ENCODE measurements at regions not wholly inside any gene's neighbourhood (a gene's known extent, or its start where the extent isn't known, plus 50 kb on each side); places are given as distances from the start of the nearest gene placed in this dataset.
"Not testable (repeated sequence)": the region's sequence is repeated elsewhere in the genome, so short reads cannot be mapped to it uniquely, and the experiment has no call there.

DNA sequence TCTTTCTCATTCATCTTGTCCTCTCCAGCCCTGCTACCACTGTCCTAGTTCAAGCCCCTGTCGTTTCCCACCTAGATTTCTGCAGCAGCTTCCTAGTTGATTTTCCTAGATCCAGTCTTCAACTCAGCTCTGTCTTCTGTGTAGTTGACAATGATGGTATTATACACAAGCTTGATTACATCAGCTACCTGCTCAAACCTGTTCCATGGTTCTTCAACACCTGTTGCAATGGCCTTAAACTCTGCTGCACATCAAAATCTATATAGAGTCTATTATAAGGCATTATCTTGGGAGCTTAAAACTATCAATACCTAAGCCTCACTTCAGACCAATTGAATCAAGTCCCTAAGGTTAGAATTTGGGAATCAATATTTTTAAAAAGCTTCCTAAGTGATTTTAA is 71.7 kb upstream of the PELI2 start:
- DNase-seq (ENCODE audit: low read depth in 2 of 2) = no peak

DNA sequence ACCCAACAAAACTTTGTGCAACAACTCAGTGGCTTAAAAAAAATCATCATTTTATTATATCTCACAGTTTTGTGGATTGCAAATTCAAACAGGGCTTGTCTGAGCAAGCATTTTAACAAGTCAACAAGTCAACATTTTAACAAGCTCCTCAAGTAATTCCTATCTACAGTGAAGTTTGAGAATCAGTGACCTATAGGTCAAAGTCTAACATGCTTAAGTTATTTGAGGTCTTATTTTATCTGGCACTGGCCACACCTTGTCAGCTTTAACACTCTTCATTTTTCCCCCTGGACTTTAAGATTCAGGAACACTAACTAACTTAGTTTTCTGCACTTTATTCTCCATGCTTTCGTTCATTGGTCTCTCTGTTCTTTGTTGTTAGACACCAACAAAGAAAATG is 71.2 kb upstream of the PELI2 start:
- DNase-seq (ENCODE audit: low read depth in 2 of 2) = no peak

- no peak for DNase-seq (ENCODE audit: low read depth in 2 of 2)
Measured at GRCh38 chr14:56049536-56049935, 68.7 kb upstream of the PELI2 start.

- DNase-seq (ENCODE audit: low read depth in 2 of 2) = no peak
Measured at GRCh38 chr14:56055511-56055910, 62.7 kb upstream of the PELI2 start.

DNA sequence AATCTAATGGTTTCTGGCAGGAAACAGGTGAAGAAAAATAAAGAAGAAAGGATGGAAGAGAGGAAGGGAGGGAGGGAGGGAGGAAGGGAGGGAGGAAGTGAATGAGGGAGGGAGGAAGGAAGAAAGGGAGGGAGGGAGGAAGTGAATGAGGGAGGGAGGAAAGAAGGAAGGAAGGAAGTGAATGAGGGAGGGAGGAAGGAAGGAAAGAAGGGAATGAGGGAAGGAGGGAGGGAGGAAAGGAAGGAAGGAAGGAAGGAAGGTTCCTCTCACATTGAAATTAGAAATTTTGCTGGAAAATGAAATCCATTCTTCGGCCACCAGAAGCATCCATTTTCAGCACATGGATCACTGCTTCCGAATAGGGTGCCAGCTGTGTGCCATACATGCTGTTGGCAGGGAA is 62.2 kb upstream of the PELI2 start:
- no peak for DNase-seq (ENCODE audit: low read depth in 2 of 2)

- no peak for DNase-seq (ENCODE audit: low read depth in 2 of 2)
Measured at GRCh38 chr14:56057071-56057741, 61.0 kb upstream of the PELI2 start.

DNA sequence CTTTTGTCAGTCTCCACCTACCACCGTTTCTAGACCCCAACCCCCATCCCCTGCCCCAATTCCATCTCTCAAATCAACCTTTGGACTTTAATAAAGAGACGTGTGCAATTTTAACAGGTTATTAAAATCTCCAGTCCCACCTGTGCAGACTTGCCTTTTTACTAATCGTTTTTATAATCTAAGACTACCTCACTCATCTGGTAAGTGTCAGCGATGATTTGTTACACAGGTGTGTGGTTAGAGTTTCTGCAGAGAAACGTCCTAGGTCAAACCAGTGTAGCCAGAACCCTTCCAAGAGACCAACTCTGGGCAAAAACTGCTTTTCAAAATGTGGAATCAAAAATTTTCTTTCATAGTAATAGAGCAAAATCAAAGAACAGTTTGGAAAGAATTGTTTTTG is 60.4 kb upstream of the PELI2 start:
- no peak for DNase-seq (ENCODE audit: low read depth in 2 of 2)

GRCh38 chr14:56059054-56059453 is 59.2 kb upstream of the PELI2 start:
- no peak for DNase-seq (ENCODE audit: low read depth in 2 of 2)

GRCh38 chr14:56061051-56061450 is 57.2 kb upstream of the PELI2 start:
- no peak for DNase-seq (ENCODE audit: low read depth in 2 of 2)

DNA sequence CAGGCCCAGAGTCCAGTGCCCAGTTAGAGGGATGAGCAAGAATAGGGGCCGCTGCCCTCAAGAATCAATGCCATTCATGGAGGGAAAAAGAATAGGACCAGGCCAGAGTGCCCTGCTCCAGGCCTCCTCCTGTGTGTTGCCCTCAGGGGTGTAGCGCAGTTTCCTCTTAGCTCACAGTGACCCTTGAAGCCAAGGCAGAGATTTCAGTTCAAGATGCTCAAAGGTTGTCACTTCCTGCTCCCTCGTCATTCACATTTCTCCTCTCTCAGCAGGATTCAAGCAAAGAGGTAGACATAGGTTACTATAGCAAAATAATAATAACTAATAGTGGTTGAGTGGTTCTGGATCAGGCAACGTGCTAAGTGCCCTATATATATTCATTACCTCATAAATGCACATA is 55.1 kb upstream of the PELI2 start:
- DNase-seq (ENCODE audit: low read depth in 2 of 2) = no peak

- no peak for DNase-seq (ENCODE audit: low read depth in 2 of 2)
Measured at GRCh38 chr14:56064513-56064912, 53.7 kb upstream of the PELI2 start.

DNA sequence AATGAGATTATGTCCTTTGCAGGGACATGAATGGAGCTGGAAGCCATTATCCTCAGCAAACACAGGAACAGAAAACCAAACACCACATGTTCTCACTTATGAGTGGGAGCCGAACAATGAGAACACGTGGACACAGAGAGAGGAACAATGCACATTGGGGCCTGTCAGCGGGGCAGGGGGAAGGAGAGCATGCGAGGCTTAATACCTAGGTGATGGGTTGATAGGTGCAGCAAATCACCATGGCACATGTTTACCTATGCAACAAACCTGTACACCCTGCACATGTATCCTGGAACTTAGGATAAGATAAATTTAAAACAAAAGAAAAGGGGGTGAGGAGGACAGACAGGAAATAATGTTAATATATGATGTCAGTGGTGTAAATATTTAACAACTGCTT is 53.0 kb upstream of the PELI2 start:
- not testable (repeated sequence) for DNase-seq (ENCODE audit: low read depth in 2 of 2)

GRCh38 chr14:56065621-56066290 is 52.5 kb upstream of the PELI2 start:
- DNase-seq (ENCODE audit: low read depth in 2 of 2) = no peak

Data from stimulated activated CD4-positive, alpha-beta T cell treated with anti-CD3 and anti-CD28 coated beads, Interleukin-1b, Interleukin-23, amount 100 ng/mL, for 1 hour (primary cell).